UCSD-AML1 (cell line): ENCODE measurements at regions not wholly inside any gene's neighbourhood (a gene's known extent, or its start where the extent isn't known, plus 50 kb on each side); places are given as distances from the start of the nearest gene placed in this dataset.

Experiments used
- DNase-seq: peaks from one replicate; lab custom pipeline; 2025; ENCODE audit not compliant: unreplicated experiment; lab: John Stamatoyannopoulos, UW

- no peak for DNase-seq
Observed at GRCh38 chr3:41126961-41127360, 72.3 kb upstream of the CTNNB1 start.

GRCh38 chr3:41127414-41127813, 71.9 kb upstream of the CTNNB1 start:
- DNase-seq, result no peak

GRCh38 chr3:41129731-41130130, 69.6 kb upstream of the CTNNB1 start:
- DNase-seq, result no peak

GRCh38 chr3:41131224-41131623, 68.1 kb upstream of the CTNNB1 start:
- DNase-seq, result no peak

- DNase-seq, result no peak
Observed at GRCh38 chr3:41137686-41138111, 61.6 kb upstream of the CTNNB1 start.

GRCh38 chr3:41138146-41138545, 61.2 kb upstream of the CTNNB1 start:
- DNase-seq, result no peak

GRCh38 chr3:41138601-41139000, 60.7 kb upstream of the CTNNB1 start:
- no peak for DNase-seq

GRCh38 chr3:41140242-41140641, 59.1 kb upstream of the CTNNB1 start:
- DNase-seq, result no peak

GRCh38 chr3:41141433-41142167, 57.7 kb upstream of the CTNNB1 start:
- no peak for DNase-seq

- DNase-seq, result no peak
Observed at GRCh38 chr3:41143421-41144031, 55.8 kb upstream of the CTNNB1 start.

- no peak for DNase-seq
Observed at GRCh38 chr3:41144631-41145030, 54.7 kb upstream of the CTNNB1 start.

- no peak for DNase-seq
Observed at GRCh38 chr3:41148478-41148877, 50.8 kb upstream of the CTNNB1 start.

GRCh38 chr3:41148901-41149300, 50.4 kb upstream of the CTNNB1 start:
- no peak for DNase-seq
